DOHH2 (cell line): ENCODE measurements at regions not wholly inside any gene's neighbourhood (a gene's known extent, or its start where the extent isn't known, plus 50 kb on each side); places are given as distances from the start of the nearest gene placed in this dataset.

Experiments
- H3F3A ChIP-seq: fragments of 200-600 bp; sonication (generic), shearing (Covaris generic); 2 replicates; pipeline ENCODE4 v1.6.0; 2016; ENCODE audit warnings: antibody characterized with exemption, mild to moderate bottlenecking; ENCODE audit not compliant: control insufficient read depth, insufficient read depth
- H3K27ac ChIP-seq: fragments of 200-600 bp; sonication (generic); 2 replicates; pipeline ENCODE4 v1.5.1; 2014; ENCODE audit warnings: low read depth, mild to moderate bottlenecking, low read length, moderate library complexity
- H3K27me3 ChIP-seq: fragments of 200-600 bp; sonication (generic); 2 replicates; pipeline ENCODE4 v1.6.1; 2014; ENCODE audit warnings: mild to moderate bottlenecking, low read length, mixed read lengths; ENCODE audit not compliant: control insufficient read depth
- H3K36me3 ChIP-seq: fragments of 200-600 bp; sonication (generic); 2 replicates; pipeline ENCODE4 v1.6.1; 2014; ENCODE audit warnings: mild to moderate bottlenecking, low read length, moderate library complexity, mixed read lengths; ENCODE audit not compliant: control insufficient read depth
- H3K4me1 ChIP-seq: fragments of 200-600 bp; sonication (generic); 2 replicates; pipeline ENCODE4 v1.6.1; 2014; ENCODE audit warnings: mild to moderate bottlenecking, low read length, mixed read lengths; ENCODE audit not compliant: control insufficient read depth
- H3K4me2 ChIP-seq: fragments of 200-600 bp; sonication (generic); 2 replicates; pipeline ENCODE4 v1.6.0; 2014; ENCODE audit warnings: mild to moderate bottlenecking, low read length, moderate library complexity
- H3K4me3 ChIP-seq: fragments of 200-600 bp; sonication (generic); 2 replicates; pipeline ENCODE4 v1.5.1; 2014; ENCODE audit warnings: mild to moderate bottlenecking, low read length, mixed read lengths
- H3K79me2 ChIP-seq: fragments of 200-600 bp; sonication (generic); 2 replicates; pipeline ENCODE4 v1.6.1; 2014; ENCODE audit warnings: mild to moderate bottlenecking, low read length, mixed read lengths; ENCODE audit not compliant: control insufficient read depth
- H3K9me2 ChIP-seq: fragments of 200-600 bp; sonication (generic); replicated peaks from 2 replicates; pipeline ENCODE4 v1.6.1; 2014; ENCODE audit warnings: mild to moderate bottlenecking, low read length, mixed read lengths; ENCODE audit not compliant: control insufficient read depth
- H3K9me3 ChIP-seq: fragments of 200-600 bp; sonication (generic); 2 replicates; pipeline ENCODE4 v1.6.1; 2014; ENCODE audit warnings: antibody characterized with exemption, low read length, mixed read lengths; ENCODE audit not compliant: control insufficient read depth, insufficient read depth
- H4K20me1 ChIP-seq: fragments of 200-600 bp; sonication (generic); 2 replicates; pipeline ENCODE4 v1.6.0; 2014; ENCODE audit warnings: low read depth, mild to moderate bottlenecking, antibody characterized with exemption, low read length, moderate library complexity; ENCODE audit not compliant: control insufficient read depth, insufficient read depth
- EZH2phosphoT487 ChIP-seq: fragments of 200-600 bp; sonication (generic); IDR thresholded peaks from 2 replicates; pipeline ENCODE4 v1.6.1; 2017; ENCODE audit warnings: borderline replicate concordance, mild to moderate bottlenecking, antibody characterized with exemption, low read length, moderate library complexity, mixed read lengths
- TF ChIP-seq, protein P1 (sequence below): fragments of 200-600 bp; sonication (generic); IDR thresholded peaks from one replicate; pipeline ENCODE4 v1.5.1; 2014; ENCODE audit warnings: antibody characterized with exemption, mild to moderate bottlenecking, low read depth, low read length; ENCODE audit not compliant: poor library complexity, severe bottlenecking

DNA sequence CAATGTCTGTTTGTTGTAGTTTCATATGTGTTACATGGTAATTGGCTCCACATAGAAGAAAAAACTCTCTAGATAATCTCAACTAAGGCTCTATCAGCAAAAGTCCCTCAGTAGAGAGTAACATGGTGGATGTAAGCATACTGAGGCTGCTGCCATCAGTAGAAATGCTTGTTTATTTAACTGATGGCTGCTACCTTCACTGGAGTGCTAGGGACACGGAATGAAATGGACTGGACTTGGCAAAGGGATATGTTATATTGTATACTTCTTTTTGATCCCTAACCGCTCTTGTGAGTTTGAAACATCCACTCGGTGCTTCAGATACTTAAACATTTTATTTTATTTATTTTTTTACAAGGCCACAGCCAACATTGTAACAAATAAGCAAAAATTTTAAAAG lies 143.0 kb downstream of the ZNF281 start:
- Histone ChIP-seq H3K27ac (no peak overlapping the region), H3K4me2 (no peak overlapping the region), H3K79me2 (no peaks in the 10 kb centered on the region), H3K4me1 (no peaks in the 10 kb centered on the region), H3K36me3 (no peaks in the 10 kb centered on the region), H3K4me3 (no peak overlapping the region), H3K27me3 (no peaks in the 10 kb centered on the region; the same call in 1 of the 2 replicates), H3F3A (no peaks in the 10 kb centered on the region), H3K9me3 (no peaks in the 10 kb centered on the region), H4K20me1 (no peaks in the 10 kb centered on the region), H3K9me2 (no peaks in the 10 kb centered on the region)
- no peak for TF ChIP-seq EZH2phosphoT487
- TF ChIP-seq, protein P1, sequence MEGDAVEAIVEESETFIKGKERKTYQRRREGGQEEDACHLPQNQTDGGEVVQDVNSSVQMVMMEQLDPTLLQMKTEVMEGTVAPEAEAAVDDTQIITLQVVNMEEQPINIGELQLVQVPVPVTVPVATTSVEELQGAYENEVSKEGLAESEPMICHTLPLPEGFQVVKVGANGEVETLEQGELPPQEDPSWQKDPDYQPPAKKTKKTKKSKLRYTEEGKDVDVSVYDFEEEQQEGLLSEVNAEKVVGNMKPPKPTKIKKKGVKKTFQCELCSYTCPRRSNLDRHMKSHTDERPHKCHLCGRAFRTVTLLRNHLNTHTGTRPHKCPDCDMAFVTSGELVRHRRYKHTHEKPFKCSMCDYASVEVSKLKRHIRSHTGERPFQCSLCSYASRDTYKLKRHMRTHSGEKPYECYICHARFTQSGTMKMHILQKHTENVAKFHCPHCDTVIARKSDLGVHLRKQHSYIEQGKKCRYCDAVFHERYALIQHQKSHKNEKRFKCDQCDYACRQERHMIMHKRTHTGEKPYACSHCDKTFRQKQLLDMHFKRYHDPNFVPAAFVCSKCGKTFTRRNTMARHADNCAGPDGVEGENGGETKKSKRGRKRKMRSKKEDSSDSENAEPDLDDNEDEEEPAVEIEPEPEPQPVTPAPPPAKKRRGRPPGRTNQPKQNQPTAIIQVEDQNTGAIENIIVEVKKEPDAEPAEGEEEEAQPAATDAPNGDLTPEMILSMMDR, result no peak

DNA sequence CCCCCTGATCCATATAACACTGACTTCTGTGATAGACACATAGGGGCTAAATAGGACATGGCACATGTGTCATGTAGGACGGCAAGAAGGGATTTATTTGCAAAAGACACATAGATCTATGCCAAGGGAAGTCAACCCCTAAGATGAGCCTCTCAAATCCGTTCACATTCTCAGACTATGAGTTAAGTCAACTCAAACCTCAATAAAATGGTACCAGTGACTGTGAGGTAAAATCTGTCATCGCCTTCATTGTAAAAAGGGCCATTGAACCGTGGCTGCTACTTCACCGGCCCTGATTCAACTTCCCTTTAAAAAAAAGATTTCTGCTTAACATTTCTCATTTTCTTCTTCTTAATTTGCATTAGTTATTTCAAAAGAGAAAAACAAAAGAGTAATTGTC lies 144.0 kb downstream of the ZNF281 start:
- H3K4me3 ChIP-seq, result no peak overlapping the region
- H3K4me2 ChIP-seq, result no peak overlapping the region
- H3K27me3 ChIP-seq, result no peaks in the 10 kb centered on the region; the same call in 1 of the 2 replicates
- H3K4me1 ChIP-seq, result no peaks in the 10 kb centered on the region
- no peaks in the 10 kb centered on the region for H3K9me2 ChIP-seq
- H3K27ac ChIP-seq, result no peak overlapping the region
- no peaks in the 10 kb centered on the region for H4K20me1 ChIP-seq
- no peaks in the 10 kb centered on the region for H3K9me3 ChIP-seq
- H3K36me3 ChIP-seq, result no peaks in the 10 kb centered on the region
- H3K79me2 ChIP-seq, result no peaks in the 10 kb centered on the region
- no peaks in the 10 kb centered on the region for H3F3A ChIP-seq
- no peak for TF ChIP-seq EZH2phosphoT487
- TF ChIP-seq, protein P1, result no peak

DNA sequence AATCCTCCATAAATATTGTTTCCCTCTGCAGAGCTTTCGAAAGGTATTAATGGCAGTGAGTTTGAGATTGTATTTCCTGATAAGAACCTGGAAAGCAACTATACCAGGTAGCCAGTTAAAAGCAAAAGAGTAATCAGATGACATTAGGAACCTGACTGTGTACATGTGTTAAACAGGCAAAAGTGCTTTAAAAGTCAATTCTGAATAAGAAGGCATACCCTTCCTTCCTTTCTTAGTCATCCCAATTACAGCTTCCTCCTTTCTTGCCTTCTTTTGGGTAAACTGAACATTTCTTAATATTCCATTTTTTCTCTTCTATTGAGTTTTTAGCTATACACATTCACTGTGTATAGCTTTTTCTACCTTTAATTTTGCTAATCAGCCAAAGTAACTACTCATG lies 144.7 kb downstream of the ZNF281 start:
- no peak overlapping the region for H3K4me2 ChIP-seq
- no peaks in the 10 kb centered on the region for H4K20me1 ChIP-seq
- H3K4me3 ChIP-seq, result no peak overlapping the region
- H3K27ac ChIP-seq, result no peak overlapping the region
- no peaks in the 10 kb centered on the region for H3K9me2 ChIP-seq
- H3K79me2 ChIP-seq, result no peaks in the 10 kb centered on the region
- no peaks in the 10 kb centered on the region for H3K4me1 ChIP-seq
- no peaks in the 10 kb centered on the region; the same call in 1 of the 2 replicates for H3K27me3 ChIP-seq
- H3K9me3 ChIP-seq, result no peaks in the 10 kb centered on the region
- H3K36me3 ChIP-seq, result no peaks in the 10 kb centered on the region
- H3F3A ChIP-seq, result no peaks in the 10 kb centered on the region
- no peak for TF ChIP-seq EZH2phosphoT487
- TF ChIP-seq, protein P1, result no peak

DNA sequence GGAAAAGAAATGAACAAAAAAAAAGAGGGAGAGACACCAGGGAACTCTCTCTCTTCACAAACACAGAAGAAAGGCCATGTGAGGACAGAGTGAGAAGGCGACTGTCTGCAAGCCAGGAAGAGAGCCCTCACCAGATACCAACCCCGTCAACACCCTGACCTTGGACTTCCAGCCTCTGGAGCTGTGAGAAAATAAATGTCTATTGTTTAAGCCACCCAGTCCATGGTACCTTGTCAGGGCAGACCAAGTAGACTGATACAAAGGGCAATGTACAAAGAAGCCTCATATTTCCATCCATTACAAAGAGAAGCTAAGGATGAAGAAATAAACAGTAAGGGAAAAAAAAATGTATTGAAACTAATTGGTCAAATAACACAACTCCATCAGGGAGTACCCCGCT lies 146.6 kb downstream of the ZNF281 start:
- Histone ChIP-seq H3F3A (no peaks in the 10 kb centered on the region), H3K27ac (no peak overlapping the region), H3K79me2 (no peaks in the 10 kb centered on the region), H3K36me3 (no peaks in the 10 kb centered on the region), H3K9me3 (no peaks in the 10 kb centered on the region), H3K4me2 (no peak overlapping the region), H3K4me1 (no peaks in the 10 kb centered on the region), H3K9me2 (no peaks in the 10 kb centered on the region), H3K4me3 (no peak overlapping the region), H4K20me1 (no peaks in the 10 kb centered on the region), H3K27me3 (no peaks in the 10 kb centered on the region; the same call in 1 of the 2 replicates)
- TF ChIP-seq, protein P1, result no peak
- TF ChIP-seq EZH2phosphoT487, result no peak
